NOMO-1 treated with dmso at 0.1 percent for 144 hours (cell line): ENCODE measurements at regions not wholly inside any gene's neighbourhood (a gene's known extent, or its start where the extent isn't known, plus 50 kb on each side); places are given as distances from the start of the nearest gene placed in this dataset.

Experiments
- DNase-seq: peaks from one replicate; lab custom pipeline; 2025; ENCODE audit not compliant: unreplicated experiment; lab: John Stamatoyannopoulos, UW

- no peak for DNase-seq
Observed at GRCh38 chr4:35500812-35501211, 743.5 kb downstream of the ARAP2 start.

- no peak for DNase-seq
Observed at GRCh38 chr4:35503435-35503834, 740.9 kb downstream of the ARAP2 start.

DNA sequence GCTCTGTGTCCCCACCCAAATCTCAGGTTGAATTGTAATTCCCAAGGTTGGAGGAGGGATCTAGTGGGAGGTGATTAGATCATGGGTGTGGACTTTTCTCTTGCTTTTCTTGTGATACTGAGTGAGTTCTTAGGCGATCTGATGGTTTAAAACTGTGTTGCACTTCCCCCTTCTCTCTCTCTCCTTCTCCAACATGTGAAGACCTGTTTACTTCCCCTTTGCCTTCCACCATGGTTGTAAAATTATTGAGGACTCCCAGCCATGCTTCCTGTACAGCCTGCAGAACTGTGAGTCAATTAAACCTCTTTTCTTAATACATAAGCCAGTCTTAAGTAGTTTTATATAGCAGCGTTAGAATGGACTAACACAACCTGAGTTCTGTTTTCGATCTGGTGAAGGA, 738.2 kb downstream of the ARAP2 start:
- DNase-seq, result peak; percentile 12

DNA sequence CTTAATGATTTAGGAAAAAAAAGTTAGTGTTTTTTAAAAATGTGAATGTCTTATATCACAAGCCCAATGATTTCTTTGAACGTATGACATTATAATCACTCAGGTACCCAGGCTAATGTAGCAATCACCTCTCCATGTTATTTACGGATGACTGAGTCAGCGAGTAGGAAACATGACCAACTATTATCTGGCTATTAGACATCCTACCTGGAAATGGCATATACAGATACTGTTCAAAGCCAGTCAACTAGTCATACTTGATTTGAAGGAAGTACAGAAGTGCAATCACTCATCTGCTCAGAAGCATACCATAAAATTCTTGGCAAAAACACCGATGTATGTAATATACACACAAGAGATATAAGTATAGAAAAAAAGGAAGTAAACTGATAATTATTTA, 732.5 kb downstream of the ARAP2 start:
- DNase-seq, result no peak

DNA sequence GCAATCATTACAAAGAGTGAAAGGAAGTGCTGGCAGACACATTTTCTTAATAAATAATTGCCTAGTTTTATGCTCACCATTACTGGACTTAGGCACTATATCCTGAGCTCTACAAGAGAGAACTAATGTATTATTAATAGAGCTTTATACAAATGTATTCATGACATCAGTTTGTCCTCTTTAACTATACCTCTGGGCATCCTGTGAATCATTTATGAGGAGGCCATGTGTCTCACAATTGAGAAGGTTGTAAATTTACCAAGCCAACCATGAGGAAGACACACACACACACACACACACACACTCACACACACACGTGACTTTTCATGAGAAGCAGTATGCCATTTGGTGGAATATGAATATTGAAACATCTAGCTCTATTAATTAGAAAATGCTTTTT, 728.2 kb downstream of the ARAP2 start:
- DNase-seq, result no peak

- DNase-seq, result no peak
Observed at GRCh38 chr4:35520059-35520458, 724.3 kb downstream of the ARAP2 start.

- no peak for DNase-seq
Observed at GRCh38 chr4:35521682-35522081, 722.6 kb downstream of the ARAP2 start.

DNA sequence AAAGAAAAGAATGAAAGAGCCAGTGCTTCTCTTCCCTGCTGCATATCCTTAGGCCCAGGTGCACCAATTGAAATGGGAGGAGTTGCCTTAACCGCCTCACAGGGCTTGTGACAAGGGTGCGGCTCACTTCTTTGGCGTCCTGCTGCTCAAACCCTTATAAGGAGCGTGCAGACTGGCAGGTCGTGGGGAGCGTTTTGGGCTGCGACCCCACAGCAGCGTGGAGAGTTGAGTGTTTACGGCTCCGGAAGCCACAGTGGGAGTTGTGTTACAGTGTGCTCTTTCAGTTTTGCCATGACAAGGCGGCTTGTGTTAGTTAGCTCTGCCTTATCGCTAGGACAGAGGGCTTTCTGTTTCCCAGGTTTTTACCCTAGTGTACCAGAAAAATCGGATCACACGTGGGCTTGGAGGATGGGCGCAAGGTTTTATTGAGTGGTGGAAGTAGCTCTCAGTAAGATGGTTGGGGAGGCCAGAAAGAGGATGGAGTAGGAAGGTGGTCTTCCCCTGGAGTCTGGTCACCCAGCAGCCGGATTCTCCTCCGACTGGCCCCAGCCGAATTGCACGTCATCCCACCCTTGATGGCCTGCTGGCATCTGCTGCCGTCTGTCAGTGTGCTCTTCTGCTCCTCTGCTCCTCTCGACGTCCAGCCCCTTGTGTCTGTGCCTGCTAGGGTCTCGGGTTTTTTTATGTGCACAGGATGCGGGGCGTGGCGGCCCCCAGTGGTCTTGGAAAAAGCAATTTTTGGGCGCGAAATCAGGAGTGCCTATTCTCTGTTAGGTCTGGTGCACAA, 718.9 kb downstream of the ARAP2 start:
- DNase-seq, result no peak

DNA sequence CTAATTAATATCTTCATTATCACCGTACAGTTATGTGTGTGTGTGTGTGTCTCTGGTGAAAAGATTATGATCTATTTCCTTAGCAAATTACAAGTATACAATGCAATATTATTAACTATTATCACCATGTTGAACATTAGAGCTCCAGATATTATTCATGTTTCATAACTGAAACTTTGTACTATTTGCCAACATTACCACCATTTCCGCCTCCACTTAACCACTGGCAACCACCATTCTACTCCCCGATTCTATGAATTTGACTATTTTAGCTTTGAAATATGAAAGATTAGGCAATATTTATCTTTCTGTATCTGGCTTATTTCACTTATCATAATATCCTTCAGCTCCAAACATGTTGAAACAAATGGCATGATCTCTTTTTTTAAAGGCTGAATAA, 717.9 kb downstream of the ARAP2 start:
- DNase-seq, result no peak

DNA sequence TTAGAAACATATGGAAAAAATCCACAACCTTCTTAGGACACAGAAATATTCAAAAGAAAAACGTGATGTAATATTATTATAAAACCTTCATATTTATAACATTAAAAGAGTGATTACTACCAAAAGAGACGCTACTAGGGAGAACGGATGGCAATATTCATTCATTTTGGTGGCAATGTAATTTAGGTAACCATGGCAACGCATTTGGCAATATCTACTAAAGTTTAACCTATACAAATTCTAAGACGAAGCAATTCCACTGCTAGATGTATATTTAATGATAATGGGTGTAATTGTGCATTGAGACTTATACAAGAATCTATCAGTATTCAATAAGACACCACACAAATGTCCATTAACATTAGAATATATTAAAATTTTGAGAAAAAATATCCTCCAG, 709.4 kb downstream of the ARAP2 start:
- no peak for DNase-seq

DNA sequence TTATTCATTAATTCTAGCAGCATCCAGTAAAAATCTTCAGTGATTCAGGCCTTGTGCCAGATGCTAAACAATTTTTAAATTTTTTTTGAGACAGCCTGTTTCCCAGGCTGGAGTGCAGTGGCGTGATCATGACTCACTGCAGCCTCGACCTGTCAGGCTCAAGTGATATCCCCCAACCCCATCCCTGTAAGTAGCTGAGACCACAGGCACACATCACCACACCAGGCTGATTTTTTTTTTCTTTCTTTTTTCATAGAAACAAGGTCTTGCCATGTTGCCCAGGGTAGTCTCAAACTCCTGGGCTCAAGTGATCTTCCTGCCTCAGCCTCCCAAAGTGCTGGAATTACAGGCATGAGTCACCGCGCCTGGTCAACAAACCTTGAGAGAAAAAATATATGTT, 705.5 kb downstream of the ARAP2 start:
- DNase-seq, result no peak

- DNase-seq, result no peak
Observed at GRCh38 chr4:35539404-35540055, 704.8 kb downstream of the ARAP2 start.

- no peak for DNase-seq
Observed at GRCh38 chr4:35541146-35541887, 703.0 kb downstream of the ARAP2 start.

DNA sequence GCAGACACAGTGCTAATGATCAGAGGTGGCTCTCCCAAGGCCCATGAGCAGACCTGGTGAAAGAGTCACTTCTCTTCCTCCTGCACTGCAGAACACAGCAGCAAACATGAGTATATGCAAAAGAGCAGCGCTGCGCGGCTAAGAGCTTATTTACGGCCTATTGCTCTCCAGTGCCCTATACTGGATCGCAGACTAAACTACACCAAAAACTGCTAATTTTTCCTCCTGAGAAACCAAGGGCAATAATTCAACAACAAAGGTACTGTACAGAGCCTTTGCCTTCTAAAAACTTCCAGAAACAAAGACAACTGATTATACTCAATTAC, 702.5 kb downstream of the ARAP2 start:
- DNase-seq, result no peak

GRCh38 chr4:35548921-35549320, 695.4 kb downstream of the ARAP2 start:
- no peak for DNase-seq

- DNase-seq, result no peak
Observed at GRCh38 chr4:35556387-35556786, 687.9 kb downstream of the ARAP2 start.

DNA sequence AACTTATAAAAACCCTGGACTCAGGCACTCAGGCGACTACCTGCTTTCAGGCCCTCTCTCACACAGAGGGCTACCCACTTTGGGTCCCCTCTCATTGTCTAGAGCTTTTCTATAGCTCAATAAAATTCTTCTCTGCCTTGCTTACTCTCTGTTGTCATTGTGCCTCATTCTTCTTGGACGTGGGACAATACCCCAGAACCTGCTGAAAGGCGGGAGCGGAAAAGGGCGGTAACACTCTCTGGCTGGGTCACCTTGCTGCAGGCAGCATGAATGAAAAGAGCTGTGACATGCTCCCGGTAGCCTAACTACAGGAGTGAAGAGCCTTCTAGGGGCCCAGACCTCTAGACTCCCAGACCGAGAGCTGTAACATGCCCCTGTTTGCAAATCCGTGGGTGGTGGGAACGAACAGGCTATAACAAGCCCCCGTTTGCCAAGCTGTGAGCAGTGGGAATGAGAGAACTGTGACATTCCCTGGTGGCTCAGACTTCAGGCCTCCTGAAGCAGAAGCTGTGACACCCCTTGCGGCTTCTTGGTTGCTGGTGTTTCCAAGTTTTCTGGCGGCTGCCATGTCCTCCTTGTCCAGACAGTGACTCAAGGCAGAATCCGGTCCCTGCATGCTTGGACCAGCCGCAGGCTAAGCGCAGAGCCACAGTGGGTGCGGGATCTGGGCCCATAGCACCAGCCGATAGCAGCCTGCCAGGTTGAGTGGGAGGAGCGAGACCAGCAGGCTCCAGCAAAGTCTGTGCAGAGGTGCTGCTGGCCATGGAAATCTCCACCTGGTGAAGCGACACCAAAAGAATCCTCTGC, 684.6 kb downstream of the ARAP2 start:
- no peak for DNase-seq

DNA sequence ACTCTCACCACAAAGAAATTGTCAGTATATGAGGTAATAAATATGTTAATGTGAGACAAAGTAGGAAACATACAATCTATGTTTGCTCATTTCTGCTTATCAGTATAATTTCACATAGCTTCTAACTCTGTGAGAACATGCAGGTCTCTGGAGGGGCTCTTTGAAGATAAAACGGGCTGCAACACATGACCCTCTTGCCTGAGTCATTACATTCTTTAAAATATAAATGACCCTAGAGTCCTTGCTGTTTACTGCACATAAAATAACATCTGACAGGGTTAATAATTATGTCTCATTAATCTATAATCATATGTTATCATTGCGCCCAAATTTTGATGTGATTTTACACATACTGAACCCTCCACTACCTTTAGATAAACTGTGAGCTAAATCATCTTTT, 681.5 kb downstream of the ARAP2 start:
- no peak for DNase-seq

GRCh38 chr4:35565640-35566039, 678.7 kb downstream of the ARAP2 start:
- no peak for DNase-seq

DNA sequence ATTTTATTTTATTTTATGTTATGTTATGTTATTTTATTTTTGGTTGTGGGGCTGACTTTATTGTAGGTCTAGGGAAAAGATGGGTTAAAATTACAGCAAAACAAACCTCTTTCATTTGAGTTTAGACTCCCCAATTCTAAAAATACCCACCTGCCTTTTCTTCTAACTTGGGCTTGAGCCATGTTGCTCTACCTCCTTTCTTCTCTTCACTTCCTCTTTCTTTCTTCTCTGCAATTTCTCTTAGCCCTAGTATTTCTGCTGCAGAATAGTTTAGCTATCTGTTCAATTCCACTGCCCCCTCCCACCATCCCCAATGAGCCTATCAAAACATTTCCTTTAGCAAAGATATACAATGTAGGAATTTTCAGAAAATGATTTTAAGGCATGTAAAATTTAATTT, 653.3 kb downstream of the ARAP2 start:
- DNase-seq, result no peak

DNA sequence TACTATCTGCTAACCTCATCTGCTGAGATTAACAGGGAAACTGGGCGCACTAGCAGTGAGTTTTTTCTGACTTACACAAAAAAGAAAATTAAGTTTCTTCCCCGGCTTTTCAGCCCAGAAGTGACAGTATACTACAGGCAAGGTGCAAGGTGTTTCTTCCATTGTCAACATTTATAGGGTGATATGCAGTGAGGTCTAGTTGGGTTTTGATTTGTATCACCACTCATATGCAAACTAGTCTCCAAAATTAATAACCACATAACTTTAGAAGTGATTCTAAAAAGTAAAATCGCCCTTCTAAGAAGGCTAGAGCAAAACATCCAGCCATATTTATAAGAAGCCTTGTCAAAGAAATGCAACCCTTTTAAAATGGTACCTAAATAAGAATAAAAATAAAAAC, 640.1 kb downstream of the ARAP2 start:
- no peak for DNase-seq
